IMR-90 (cell line): ENCODE measurements at regions not wholly inside any gene's neighbourhood (a gene's known extent, or its start where the extent isn't known, plus 50 kb on each side); places are given as distances from the start of the nearest gene placed in this dataset.

Experiments used
- ATAC-seq: fragments of 200-7000 bp; cut with Tn5 transposase; 2 replicates; pipeline ENCODE4 v1.9.1; 2020; ENCODE audit warnings: low read depth, mild to moderate bottlenecking, moderate library complexity
- BruUV-seq: library from RNA; stranded (reverse); fragments of 400-500 nt; replicated peaks from 2 replicates; lab custom pipeline; 2021; lab: Mats Ljungman, UMichigan
- CTCF ChIA-PET: fragments of 300-600 bp; formaldehyde crosslinking; extraction: SDS; loops from one replicate; lab custom pipeline; 2021; ENCODE audit warnings: antibody characterized with exemption; lab: Yijun Ruan, JAX
- POLR2A ChIA-PET: fragments of 300-600 bp; sonication (Branson Sonifier 250); formaldehyde crosslinking; loops from one replicate; lab custom pipeline; 2022; ENCODE audit warnings: antibody characterized with exemption; ENCODE audit not compliant: unreplicated experiment; lab: Charles Lee
- DNase-seq: peaks from one replicate; pipeline ENCODE4 v3.0.0; 2013
- H2AFZ ChIP-seq: replicated peaks from 2 replicates; pipeline ENCODE3; 2013; ENCODE audit warnings: low read length, mild to moderate bottlenecking; ENCODE audit not compliant: poor library complexity
- H2AK5ac ChIP-seq: 2 replicates; pipeline ENCODE4 v1.6.1; 2013; ENCODE audit warnings: low read depth, low read length, inconsistent platforms
- H2AK9ac ChIP-seq: replicated peaks from 2 replicates; pipeline ENCODE3; 2013; ENCODE audit warnings: mild to moderate bottlenecking, low read depth, low read length, moderate library complexity; ENCODE audit not compliant: poor library complexity
- H2BK120ac ChIP-seq: 2 replicates; pipeline ENCODE4 v1.6.1; 2013; ENCODE audit warnings: low read depth, low read length, inconsistent platforms
- H2BK15ac ChIP-seq: 3 replicates; pipeline ENCODE4 v1.6.1; 2013; ENCODE audit warnings: low read depth, low read length, inconsistent platforms
- H2BK20ac ChIP-seq: 2 replicates; pipeline ENCODE4 v1.6.1; 2013; ENCODE audit warnings: low read depth, mild to moderate bottlenecking, inconsistent platforms, low read length, moderate library complexity
- H2BK5ac ChIP-seq: 2 replicates; pipeline ENCODE4 v1.6.1; 2013; ENCODE audit warnings: mild to moderate bottlenecking, low read depth, low read length, inconsistent platforms; ENCODE audit not compliant: poor library complexity, severe bottlenecking
- H3K14ac ChIP-seq: replicated peaks from 2 replicates; pipeline ENCODE4 v1.6.1; 2013; ENCODE audit warnings: low read depth, low read length, inconsistent platforms
- H3K18ac ChIP-seq: 2 replicates; pipeline ENCODE4 v1.6.1; 2013; ENCODE audit warnings: low read depth, low read length, control low read depth
- H3K23ac ChIP-seq: 2 replicates; pipeline ENCODE4 v1.6.1; 2013; ENCODE audit warnings: low read depth, low read length, inconsistent platforms
- H3K27ac ChIP-seq: 2 replicates; pipeline ENCODE4 v1.5.1; 2013; ENCODE audit warnings: mild to moderate bottlenecking, control low read depth, low read length; ENCODE audit not compliant: insufficient read depth
- H3K27me3 ChIP-seq: 2 replicates; pipeline ENCODE4 v1.6.1; 2013; ENCODE audit warnings: low read length; ENCODE audit not compliant: control insufficient read depth, insufficient read depth
- H3K36me3 ChIP-seq: 2 replicates; pipeline ENCODE4 v1.6.1; 2013; ENCODE audit warnings: low read length, mixed read lengths; ENCODE audit not compliant: control insufficient read depth, insufficient read depth
- H3K4ac ChIP-seq: 2 replicates; pipeline ENCODE4 v1.6.1; 2013; ENCODE audit warnings: low read depth, low read length, inconsistent platforms
- H3K4me1 ChIP-seq: 2 replicates; pipeline ENCODE4 v1.6.1; 2013; ENCODE audit warnings: low read length, mixed read lengths; ENCODE audit not compliant: control insufficient read depth, insufficient read depth
- H3K4me2 ChIP-seq: 2 replicates; pipeline ENCODE4 v1.6.1; 2013; ENCODE audit warnings: low read depth, mild to moderate bottlenecking, control low read depth, low read length, moderate library complexity
- H3K4me3 ChIP-seq: 2 replicates; pipeline ENCODE4 v1.5.1; 2013; ENCODE audit warnings: low read depth, mild to moderate bottlenecking, control low read depth, low read length, moderate library complexity; ENCODE audit not compliant: insufficient read depth
- H3K56ac ChIP-seq: 2 replicates; pipeline ENCODE4 v1.6.1; 2013; ENCODE audit warnings: low read length, inconsistent platforms; ENCODE audit not compliant: insufficient read depth; ENCODE audit errors: extremely low read depth
- H3K79me1 ChIP-seq, 2 experiments: 2 replicates each; pipeline ENCODE4 v1.6.1; 2013; ENCODE audit warnings: low read length in 2 of 2, inconsistent platforms in 1 of 2, low read depth in 1 of 2
- H3K9ac ChIP-seq: 2 replicates; pipeline ENCODE4 v1.6.1; 2013; ENCODE audit warnings: low read depth, low read length, control low read depth
- H3K9me1 ChIP-seq: 2 replicates; pipeline ENCODE4 v1.6.1; 2013; ENCODE audit warnings: low read length, inconsistent platforms; ENCODE audit not compliant: insufficient read depth
- H3K9me3 ChIP-seq: 2 replicates; pipeline ENCODE4 v1.6.1; 2013; ENCODE audit warnings: low read length; ENCODE audit not compliant: control insufficient read depth, insufficient read depth
- H4K20me1 ChIP-seq: 2 replicates; pipeline ENCODE4 v1.6.1; 2013; ENCODE audit warnings: low read length, inconsistent platforms; ENCODE audit not compliant: insufficient read depth
- H4K5ac ChIP-seq: 2 replicates; pipeline ENCODE4 v1.6.1; 2013; ENCODE audit warnings: mild to moderate bottlenecking, low read depth, low read length, control low read depth
- H4K8ac ChIP-seq, 2 experiments: 2 replicates each; pipeline ENCODE4 v1.6.1; 2013; ENCODE audit warnings: low read depth in 2 of 2, low read length in 2 of 2, control low read depth in 1 of 2, inconsistent platforms in 1 of 2
- H4K91ac ChIP-seq: 2 replicates; pipeline ENCODE4 v1.6.1; 2013; ENCODE audit warnings: low read depth, low read length, inconsistent platforms; ENCODE audit not compliant: insufficient read depth
- BHLHE40 ChIP-seq: fragments of 150-350 bp; IDR thresholded peaks from 2 replicates; pipeline ENCODE4 v1.6.1; 2016; ENCODE audit warnings: mild to moderate bottlenecking, low read depth, low read length
- CEBPB ChIP-seq: IDR thresholded peaks from 2 replicates; pipeline ENCODE4 v1.6.1; 2012; ENCODE audit warnings: low read depth, low read length, improper control_type of control experiment
- CHD1 ChIP-seq: IDR thresholded peaks from 2 replicates; pipeline ENCODE4 v1.6.1; 2012; ENCODE audit warnings: low read depth, low read length, improper control_type of control experiment
- FOS ChIP-seq: fragments of 150-350 bp; IDR thresholded peaks from 2 replicates; pipeline ENCODE4 v1.6.1; 2016; ENCODE audit warnings: low read depth, low read length
- MAFK ChIP-seq: IDR thresholded peaks from 2 replicates; pipeline ENCODE4 v1.6.1; 2012; ENCODE audit warnings: low read depth, low read length, improper control_type of control experiment
- MAZ ChIP-seq: IDR thresholded peaks from 2 replicates; pipeline ENCODE4 v1.6.1; 2012; ENCODE audit warnings: low read depth, mild to moderate bottlenecking, low read length, improper control_type of control experiment, moderate library complexity, borderline replicate concordance
- MXI1 ChIP-seq: IDR thresholded peaks from 2 replicates; pipeline ENCODE4 v1.6.1; 2012; ENCODE audit warnings: low read depth, mild to moderate bottlenecking, low read length, moderate library complexity, borderline replicate concordance
- NFE2L2 ChIP-seq: fragments of 150-350 bp; IDR thresholded peaks from 2 replicates; pipeline ENCODE4 v1.6.1; 2016; ENCODE audit warnings: low read depth, mild to moderate bottlenecking, low read length
- POLR2A ChIP-seq: IDR thresholded peaks from 2 replicates; pipeline ENCODE4 v1.6.1; 2012; ENCODE audit warnings: mild to moderate bottlenecking, low read depth, low read length
- RAD21 ChIP-seq: IDR thresholded peaks from 2 replicates; pipeline ENCODE4 v1.6.1; 2012; ENCODE audit warnings: low read length, improper control_type of control experiment
- RCOR1 ChIP-seq: IDR thresholded peaks from 2 replicates; pipeline ENCODE4 v1.6.1; 2012; ENCODE audit warnings: mild to moderate bottlenecking, low read length, improper control_type of control experiment; ENCODE audit not compliant: insufficient replicate concordance
- RFX5 ChIP-seq: IDR thresholded peaks from 2 replicates; pipeline ENCODE4 v1.8.0; 2012; ENCODE audit warnings: low read depth, mild to moderate bottlenecking, low read length, moderate library complexity
- SMC3 ChIP-seq: fragments of 150-350 bp; IDR thresholded peaks from 2 replicates; pipeline ENCODE4 v1.6.1; 2016; ENCODE audit warnings: low read depth, mild to moderate bottlenecking, antibody characterized with exemption, low read length, moderate library complexity
- WGBS, 2 experiments: methylation state at CpG; one replicate each; pipeline versions ENCODE4 v1.1.5 to v1.1.7; 2013; ENCODE audit warnings: missing lambda C conversion rate in 2 of 2; ENCODE audit not compliant: insufficient read length in 1 of 2; ENCODE audit errors: extremely low coverage in 2 of 2; 5-methylcytosine and 5-hydroxymethylcytosine counted together
- dilution Hi-C: fragments of 300-500 bp; cut with HindIII; formaldehyde crosslinking; loops from one replicate; pipeline ENCODE4 v1.14.3; 2018; ENCODE audit warnings: low sequenced_read_pairs; ENCODE audit not compliant: unreplicated experiment
- in situ Hi-C: fragments of 300-500 bp; cut with MboI; formaldehyde crosslinking; loops from 3 replicates; pipeline ENCODE4 v1.14.3; 2019; ENCODE audit warnings: low sequenced_read_pairs, inconsistent platforms, mixed read lengths
- intact Hi-C: fragments of 100-400 bp; cut with micrococcal nuclease; formaldehyde crosslinking; loops from 2 replicates; pipeline ENCODE4 v1.10.0; 2022
- TF ChIP-seq, protein P1 (sequence below): fragments of 150-350 bp; IDR thresholded peaks from 2 replicates; pipeline ENCODE4 v1.6.1; 2017; ENCODE audit warnings: mild to moderate bottlenecking, antibody characterized with exemption, low read length, low read depth
- TF ChIP-seq, protein P2 (sequence below): fragments of 150-350 bp; IDR thresholded peaks from 2 replicates; pipeline ENCODE4 v1.6.1; 2016; ENCODE audit warnings: low read depth, mild to moderate bottlenecking, low read length, moderate library complexity, borderline replicate concordance
- TF ChIP-seq, protein P3 (sequence below): conservative IDR thresholded peaks from 2 replicates; pipeline ENCODE4 v1.5.1; 2012; ENCODE audit warnings: mild to moderate bottlenecking, low read depth, low read length, improper control_type of control experiment

GRCh38 chr10:128576943-128577670 lies 450.9 kb upstream of the MKI67 start:
- Histone ChIP-seq H3K14ac (no peak overlapping the region), H2AK5ac (no peak overlapping the region), H2BK5ac (no peak overlapping the region), H2AK9ac (no peak overlapping the region), H2BK120ac (no peak overlapping the region), H2BK15ac (no peak overlapping the region), H3K27ac (no peak overlapping the region), H3K4ac (no peak overlapping the region), H4K8ac (no peak overlapping the region), H3K56ac (no peak overlapping the region), H2BK20ac (no peak overlapping the region), H3K9me1 (no peaks in the 10 kb centered on the region), H3K9me3 (peaks cover 39% of the 10 kb centered on the region), H3K36me3 (no peaks in the 10 kb centered on the region), H3K79me1 (no peaks in the 10 kb centered on the region), H4K20me1 (no peaks in the 10 kb centered on the region), H3K18ac (no peak overlapping the region), H3K9ac (no peak overlapping the region), H4K91ac (no peak overlapping the region), H3K4me2 (no peak overlapping the region), H3K4me3 (no peak overlapping the region), H3K23ac (no peak overlapping the region), H2AFZ (no peak overlapping the region), H3K4me1 (no peaks in the 10 kb centered on the region), H3K27me3 (no peaks in the 10 kb centered on the region), H4K5ac (no peak overlapping the region)
- ChIA-PET POLR2A (no interaction called here), CTCF (no interaction called here)
- in situ Hi-C loops (no loop called here), intact Hi-C loops (no loop called here), dilution Hi-C loops (no loop called here)
- DNase-seq: no peak
- BruUV-seq: no TSS peak
- TF ChIP-seq, protein P1, sequence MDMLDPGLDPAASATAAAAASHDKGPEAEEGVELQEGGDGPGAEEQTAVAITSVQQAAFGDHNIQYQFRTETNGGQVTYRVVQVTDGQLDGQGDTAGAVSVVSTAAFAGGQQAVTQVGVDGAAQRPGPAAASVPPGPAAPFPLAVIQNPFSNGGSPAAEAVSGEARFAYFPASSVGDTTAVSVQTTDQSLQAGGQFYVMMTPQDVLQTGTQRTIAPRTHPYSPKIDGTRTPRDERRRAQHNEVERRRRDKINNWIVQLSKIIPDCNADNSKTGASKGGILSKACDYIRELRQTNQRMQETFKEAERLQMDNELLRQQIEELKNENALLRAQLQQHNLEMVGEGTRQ: no peak
- TF ChIP-seq CEBPB (no peak), CHD1 (no peak), FOS (no peak), MXI1 (no peak), MAFK (no peak), RFX5 (no peak), MAZ (no peak), RCOR1 (no peak), POLR2A (no peak), RAD21 (no peak), NFE2L2 (no peak), BHLHE40 (no peak), SMC3 (no peak)
- TF ChIP-seq, protein P2, sequence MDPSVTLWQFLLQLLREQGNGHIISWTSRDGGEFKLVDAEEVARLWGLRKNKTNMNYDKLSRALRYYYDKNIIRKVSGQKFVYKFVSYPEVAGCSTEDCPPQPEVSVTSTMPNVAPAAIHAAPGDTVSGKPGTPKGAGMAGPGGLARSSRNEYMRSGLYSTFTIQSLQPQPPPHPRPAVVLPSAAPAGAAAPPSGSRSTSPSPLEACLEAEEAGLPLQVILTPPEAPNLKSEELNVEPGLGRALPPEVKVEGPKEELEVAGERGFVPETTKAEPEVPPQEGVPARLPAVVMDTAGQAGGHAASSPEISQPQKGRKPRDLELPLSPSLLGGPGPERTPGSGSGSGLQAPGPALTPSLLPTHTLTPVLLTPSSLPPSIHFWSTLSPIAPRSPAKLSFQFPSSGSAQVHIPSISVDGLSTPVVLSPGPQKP: no peak
- TF ChIP-seq, protein P3, sequence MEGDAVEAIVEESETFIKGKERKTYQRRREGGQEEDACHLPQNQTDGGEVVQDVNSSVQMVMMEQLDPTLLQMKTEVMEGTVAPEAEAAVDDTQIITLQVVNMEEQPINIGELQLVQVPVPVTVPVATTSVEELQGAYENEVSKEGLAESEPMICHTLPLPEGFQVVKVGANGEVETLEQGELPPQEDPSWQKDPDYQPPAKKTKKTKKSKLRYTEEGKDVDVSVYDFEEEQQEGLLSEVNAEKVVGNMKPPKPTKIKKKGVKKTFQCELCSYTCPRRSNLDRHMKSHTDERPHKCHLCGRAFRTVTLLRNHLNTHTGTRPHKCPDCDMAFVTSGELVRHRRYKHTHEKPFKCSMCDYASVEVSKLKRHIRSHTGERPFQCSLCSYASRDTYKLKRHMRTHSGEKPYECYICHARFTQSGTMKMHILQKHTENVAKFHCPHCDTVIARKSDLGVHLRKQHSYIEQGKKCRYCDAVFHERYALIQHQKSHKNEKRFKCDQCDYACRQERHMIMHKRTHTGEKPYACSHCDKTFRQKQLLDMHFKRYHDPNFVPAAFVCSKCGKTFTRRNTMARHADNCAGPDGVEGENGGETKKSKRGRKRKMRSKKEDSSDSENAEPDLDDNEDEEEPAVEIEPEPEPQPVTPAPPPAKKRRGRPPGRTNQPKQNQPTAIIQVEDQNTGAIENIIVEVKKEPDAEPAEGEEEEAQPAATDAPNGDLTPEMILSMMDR: no peak
- 36% methylated on average over 1 of the region's 11 CpGs; no CpG with 5 or more reads in 1 of the 2 experiments for WGBS, 2 experiments
- no peak for ATAC-seq
